ENCODE measurements at regions not wholly inside any gene's neighbourhood (a gene's known extent, or its start where the extent isn't known, plus 50 kb on each side); places are given as distances from the start of the nearest gene placed in this dataset.

DNA sequence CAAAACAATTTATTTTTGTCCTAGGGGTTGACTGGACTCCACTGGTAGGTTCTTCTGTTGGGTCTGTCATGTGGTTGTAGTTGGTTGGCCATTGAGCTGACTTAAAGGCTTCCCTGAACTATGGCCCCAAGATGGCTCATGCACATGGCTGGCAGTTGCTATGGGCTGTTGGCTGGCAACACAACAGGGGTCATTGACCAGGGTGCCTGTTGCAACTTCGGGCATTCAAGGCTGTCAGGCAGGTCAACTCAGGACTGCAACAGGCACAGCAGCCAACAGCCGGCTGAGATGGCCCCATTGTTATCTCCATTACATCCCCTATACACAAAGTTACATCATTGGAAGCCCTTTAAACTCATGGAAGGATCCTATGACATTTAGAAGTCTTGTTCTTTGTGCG is 109.7 kb upstream of the CPEB2 start:
- TF ChIP-seq CTCF (IDR thresholded peaks at IDR 0.05; ENCODE audit: low read depth, low read length, poor library complexity, severe bottlenecking), result no peak
- TF ChIP-seq EZH2phosphoT487 (IDR thresholded peaks at IDR 0.05; ENCODE audit: borderline replicate concordance, low read length), result no peak

All from DOHH2 (cell line).